ENCODE measurements at regions not wholly inside any gene's neighbourhood (a gene's known extent, or its start where the extent isn't known, plus 50 kb on each side); places are given as distances from the start of the nearest gene placed in this dataset.

DNA sequence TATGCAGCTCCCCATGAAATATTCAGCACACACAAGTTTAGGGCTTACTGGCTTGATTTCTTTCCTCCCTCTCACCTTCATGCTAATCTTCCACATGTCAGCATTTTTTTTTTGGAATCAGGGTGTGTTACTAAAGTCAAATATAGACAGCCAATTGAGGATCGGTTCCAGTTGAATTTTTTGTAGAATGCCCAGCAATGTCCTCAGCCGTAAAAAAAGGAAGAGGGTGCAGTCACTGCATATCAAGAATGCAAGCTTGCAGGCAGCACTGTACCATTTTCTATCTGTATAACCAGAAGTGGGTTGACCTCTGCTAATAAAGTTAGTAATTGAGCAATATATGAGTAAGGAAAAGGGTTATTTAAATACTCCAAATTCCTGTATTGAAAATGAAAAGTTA, 51.4 kb upstream of the CHMP2B start:
- Mint-ChIP-seq H3K27ac (no peak overlapping the region), H3K27me3 (peaks cover 13% of the 10 kb centered on the region)
- TF ChIP-seq, protein P1, sequence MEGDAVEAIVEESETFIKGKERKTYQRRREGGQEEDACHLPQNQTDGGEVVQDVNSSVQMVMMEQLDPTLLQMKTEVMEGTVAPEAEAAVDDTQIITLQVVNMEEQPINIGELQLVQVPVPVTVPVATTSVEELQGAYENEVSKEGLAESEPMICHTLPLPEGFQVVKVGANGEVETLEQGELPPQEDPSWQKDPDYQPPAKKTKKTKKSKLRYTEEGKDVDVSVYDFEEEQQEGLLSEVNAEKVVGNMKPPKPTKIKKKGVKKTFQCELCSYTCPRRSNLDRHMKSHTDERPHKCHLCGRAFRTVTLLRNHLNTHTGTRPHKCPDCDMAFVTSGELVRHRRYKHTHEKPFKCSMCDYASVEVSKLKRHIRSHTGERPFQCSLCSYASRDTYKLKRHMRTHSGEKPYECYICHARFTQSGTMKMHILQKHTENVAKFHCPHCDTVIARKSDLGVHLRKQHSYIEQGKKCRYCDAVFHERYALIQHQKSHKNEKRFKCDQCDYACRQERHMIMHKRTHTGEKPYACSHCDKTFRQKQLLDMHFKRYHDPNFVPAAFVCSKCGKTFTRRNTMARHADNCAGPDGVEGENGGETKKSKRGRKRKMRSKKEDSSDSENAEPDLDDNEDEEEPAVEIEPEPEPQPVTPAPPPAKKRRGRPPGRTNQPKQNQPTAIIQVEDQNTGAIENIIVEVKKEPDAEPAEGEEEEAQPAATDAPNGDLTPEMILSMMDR (conservative IDR thresholded peaks at IDR 0.05), result no peak

DNA sequence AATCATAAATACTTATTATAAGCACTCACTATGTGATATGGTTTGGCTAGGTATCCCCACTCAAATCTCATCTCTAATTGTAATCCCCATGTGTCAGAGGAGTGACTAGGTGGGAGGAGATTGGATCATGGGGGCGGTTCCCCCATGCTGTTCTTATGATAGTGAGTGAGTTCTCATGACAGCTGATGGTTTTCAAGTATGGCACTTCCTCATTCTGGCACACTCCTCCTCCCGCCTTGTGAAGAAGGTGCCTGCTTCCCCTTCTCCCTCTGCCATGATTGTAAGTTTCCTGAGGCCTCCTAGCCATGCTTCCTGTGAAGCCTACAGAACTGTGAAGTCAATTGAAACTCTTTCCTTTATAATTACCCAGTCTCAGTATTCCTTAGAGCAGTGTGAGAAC, 53.3 kb upstream of the CHMP2B start:
- no peak overlapping the region for H3K4me3 Mint-ChIP-seq
- peaks cover 6% of the 10 kb centered on the region for H3K27me3 Mint-ChIP-seq
- no peak overlapping the region for H3K27ac Mint-ChIP-seq
- H3K36me3 Mint-ChIP-seq, result no peaks in the 10 kb centered on the region
- TF ChIP-seq, protein P1 (conservative IDR thresholded peaks at IDR 0.05), result no peak
- DNase-seq (ENCODE audit: extremely low spot score, unreplicated experiment), result no peak
- H3K4me1 Mint-ChIP-seq (ENCODE audit: unreplicated experiment), result peaks cover 4% of the 10 kb centered on the region
- peaks cover 4% of the 10 kb centered on the region for H3K9me3 Mint-ChIP-seq

More for the DNA sequence above, 51.4 kb upstream of the CHMP2B start:
- Mint-ChIP-seq H3K4me3 (no peak overlapping the region), H3K36me3 (no peaks in the 10 kb centered on the region), H3K9me3 (peaks cover 4% of the 10 kb centered on the region), H3K4me1 (ENCODE audit: unreplicated experiment) (peaks cover 4% of the 10 kb centered on the region)
- no peak for DNase-seq (ENCODE audit: extremely low spot score, unreplicated experiment)

DNA sequence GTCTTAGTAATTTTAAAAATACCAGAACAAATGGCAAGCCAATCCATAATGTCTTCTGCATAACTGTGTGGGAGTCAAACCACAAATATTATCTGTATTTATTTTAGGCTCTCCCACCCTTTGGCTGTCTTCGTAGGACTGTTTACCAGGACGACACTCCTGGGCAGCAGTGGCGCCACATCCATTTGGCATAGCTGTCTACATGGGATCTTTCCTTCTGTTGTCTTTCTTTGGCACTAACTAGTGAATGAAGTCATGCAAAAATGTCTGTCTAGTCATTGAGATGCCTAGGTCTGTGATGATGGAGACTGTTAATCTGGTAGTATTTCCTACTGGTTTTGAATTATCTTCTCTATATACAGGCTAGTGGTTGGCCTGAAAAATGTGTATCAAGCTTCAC, 54.0 kb upstream of the CHMP2B start:
- TF ChIP-seq, protein P1 (conservative IDR thresholded peaks at IDR 0.05), result no peak
- Mint-ChIP-seq H3K4me1 (ENCODE audit: unreplicated experiment) (peaks cover 4% of the 10 kb centered on the region), H3K9me3 (peaks cover 4% of the 10 kb centered on the region), H3K27me3 (peaks cover 6% of the 10 kb centered on the region), H3K36me3 (no peaks in the 10 kb centered on the region), H3K4me3 (no peak overlapping the region), H3K27ac (no peak overlapping the region)
- no peak for DNase-seq (ENCODE audit: extremely low spot score, unreplicated experiment)

DNA sequence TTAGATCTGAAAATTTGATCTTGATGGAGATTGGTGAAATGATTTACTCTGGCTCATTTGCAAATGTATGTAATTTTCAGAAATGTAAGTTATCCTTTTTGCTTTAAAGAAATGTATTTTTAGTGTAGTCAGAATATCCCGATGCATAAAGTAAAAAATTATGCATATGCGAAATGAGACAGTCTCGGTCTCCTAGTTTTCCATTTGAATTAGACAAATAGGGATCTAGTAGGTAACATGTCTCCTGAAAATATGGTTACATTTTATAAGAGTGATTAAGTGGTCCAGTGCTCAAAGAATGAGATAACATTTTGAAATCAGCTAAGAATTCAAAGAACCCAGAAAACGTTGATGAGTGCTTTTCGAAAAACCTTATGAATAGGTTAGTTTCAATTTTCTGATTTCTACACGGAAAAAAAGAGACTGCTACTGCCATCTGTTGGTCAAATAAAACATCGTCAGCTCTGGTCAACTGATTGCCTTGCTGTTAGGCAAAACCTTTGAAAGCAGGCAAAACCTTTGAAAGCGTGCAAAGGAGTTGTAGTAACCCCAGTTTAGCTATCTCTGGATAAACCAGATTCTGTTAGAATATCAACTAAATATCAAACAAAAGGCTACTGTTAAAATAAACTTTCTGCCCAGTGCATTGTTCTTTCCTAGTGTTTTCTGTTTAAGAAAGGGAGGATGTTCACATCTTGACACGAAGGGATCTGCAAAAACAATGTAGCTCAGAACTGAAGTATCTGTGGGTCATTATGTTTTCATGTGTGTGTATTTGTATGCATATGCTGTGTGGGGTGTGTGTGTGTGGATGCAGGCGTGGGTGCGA, 59.3 kb upstream of the CHMP2B start:
- no peaks in the 10 kb centered on the region for H3K4me1 Mint-ChIP-seq (ENCODE audit: unreplicated experiment)
- TF ChIP-seq, protein P1 (conservative IDR thresholded peaks at IDR 0.05), result peak; percentile 81
- no peak for DNase-seq (ENCODE audit: extremely low spot score, unreplicated experiment)
- peak overlapping the region; percentile 32 for H3K4me3 Mint-ChIP-seq
- no peaks in the 10 kb centered on the region for H3K36me3 Mint-ChIP-seq
- peaks cover 7% of the 10 kb centered on the region for H3K27me3 Mint-ChIP-seq
- H3K27ac Mint-ChIP-seq, result no peak overlapping the region
- no peaks in the 10 kb centered on the region for H3K9me3 Mint-ChIP-seq

DNA sequence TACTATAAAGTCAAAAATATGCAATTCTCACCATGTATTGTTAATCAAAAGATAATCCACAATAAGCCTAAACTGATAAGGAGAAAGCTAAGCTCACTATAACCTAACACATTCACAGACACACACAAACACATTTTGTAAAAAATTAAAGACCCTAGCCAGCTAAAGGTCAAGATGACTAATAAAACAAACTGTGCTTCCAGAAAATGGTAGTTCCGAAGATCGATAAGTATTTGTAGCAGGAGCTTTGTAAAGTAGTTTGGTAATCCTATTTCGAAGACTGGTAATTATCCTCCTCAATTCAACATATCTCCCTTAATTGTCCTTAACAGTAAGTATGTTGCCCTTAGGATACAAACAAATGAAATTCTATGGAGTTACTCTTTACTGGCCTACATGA, 62.9 kb upstream of the CHMP2B start:
- Mint-ChIP-seq H3K4me1 (ENCODE audit: unreplicated experiment) (peaks cover 8% of the 10 kb centered on the region), H3K36me3 (no peaks in the 10 kb centered on the region), H3K27ac (no peak overlapping the region), H3K9me3 (no peaks in the 10 kb centered on the region), H3K27me3 (peaks cover 7% of the 10 kb centered on the region), H3K4me3 (no peak overlapping the region)
- DNase-seq (ENCODE audit: extremely low spot score, unreplicated experiment), result no peak
- TF ChIP-seq, protein P1 (conservative IDR thresholded peaks at IDR 0.05), result no peak
